ENCODE measurements at regions not wholly inside any gene's neighbourhood (a gene's known extent, or its start where the extent isn't known, plus 50 kb on each side); places are given as distances from the start of the nearest gene placed in this dataset.

GRCh38 chr20:48571949-48572847 is 255.6 kb downstream of the PREX1 start:
- DNase-seq, result no peak

GRCh38 chr20:48569679-48570078 is 258.1 kb downstream of the PREX1 start:
- DNase-seq, result no peak

- DNase-seq, result no peak
Measured at GRCh38 chr20:48568520-48568919, 259.3 kb downstream of the PREX1 start.

GRCh38 chr20:48567145-48567544 is 260.7 kb downstream of the PREX1 start:
- DNase-seq, result no peak

GRCh38 chr20:48564982-48565539 is 262.7 kb downstream of the PREX1 start:
- no peak for DNase-seq

GRCh38 chr20:48563191-48563870 is 264.5 kb downstream of the PREX1 start:
- no peak for DNase-seq

GRCh38 chr20:48562586-48563116 is 265.1 kb downstream of the PREX1 start:
- no peak for DNase-seq

- no peak for DNase-seq
Measured at GRCh38 chr20:48558906-48559305, 268.9 kb downstream of the PREX1 start.

- DNase-seq, result no peak
Measured at GRCh38 chr20:48557380-48557779, 270.4 kb downstream of the PREX1 start.

GRCh38 chr20:48556956-48557355 is 270.8 kb downstream of the PREX1 start:
- DNase-seq, result no peak

- no peak for DNase-seq
Measured at GRCh38 chr20:48552550-48552949, 275.2 kb downstream of the PREX1 start.

GRCh38 chr20:48550814-48551213 is 277.0 kb downstream of the PREX1 start:
- DNase-seq, result no peak

- no peak for DNase-seq
Measured at GRCh38 chr20:48547664-48548063, 280.1 kb downstream of the PREX1 start.

- peak; percentile 80 for DNase-seq
Measured at GRCh38 chr20:48544402-48545339, 283.1 kb downstream of the PREX1 start.

GRCh38 chr20:48541581-48542071 is 286.2 kb downstream of the PREX1 start:
- DNase-seq, result no peak

GRCh38 chr20:48538856-48539255 is 288.9 kb downstream of the PREX1 start:
- DNase-seq, result no peak

- DNase-seq, result no peak
Measured at GRCh38 chr20:48538058-48538825, 289.6 kb downstream of the PREX1 start.

- no peak for DNase-seq
Measured at GRCh38 chr20:48536206-48536605, 291.6 kb downstream of the PREX1 start.

- no peak for DNase-seq
Measured at GRCh38 chr20:48535556-48535955, 292.2 kb downstream of the PREX1 start.

GRCh38 chr20:48532028-48532427 is 295.8 kb downstream of the PREX1 start:
- no peak for DNase-seq

GRCh38 chr20:48531505-48531904 is 296.3 kb downstream of the PREX1 start:
- no peak for DNase-seq

Data from NCI-H345 (cell line).